ENCODE measurements at regions not wholly inside any gene's neighbourhood (a gene's known extent, or its start where the extent isn't known, plus 50 kb on each side); places are given as distances from the start of the nearest gene placed in this dataset.

GRCh38 chr9:713091-713490, 128.4 kb upstream of the DMRT1 start:
- H3K9me3 ChIP-seq = no peaks in the 10 kb centered on the region
- H3K27me3 ChIP-seq (ENCODE audit: low read depth) = no peaks in the 10 kb centered on the region
- no peak overlapping the region for H3K4me3 ChIP-seq
- H3K36me3 ChIP-seq = peaks cover 23% of the 10 kb centered on the region
- H3K4me1 ChIP-seq = peaks cover 43% of the 10 kb centered on the region
- ATAC-seq (peak; percentile 4 to 17), DNase-seq (no peak)
- no peak for TF ChIP-seq CTCF (IDR thresholded peaks at IDR 0.05)
- H3K27ac ChIP-seq = no peak overlapping the region
- intact Hi-C loops (cut with DNase I) = no loop called here

- H3K27ac ChIP-seq = no peak overlapping the region
- no peak for TF ChIP-seq CTCF (IDR thresholded peaks at IDR 0.05)
- intact Hi-C loops (cut with DNase I) = no loop called here
Measured at GRCh38 chr9:714675-715074, 126.8 kb upstream of the DMRT1 start.

GRCh38 chr9:715300-715699, 126.2 kb upstream of the DMRT1 start:
- intact Hi-C loops (cut with DNase I) = no loop called here
- Histone ChIP-seq H3K4me3 (no peak overlapping the region), H3K9me3 (no peaks in the 10 kb centered on the region), H3K27ac (no peak overlapping the region), H3K4me1 (peaks cover 36% of the 10 kb centered on the region), H3K27me3 (ENCODE audit: low read depth) (no peaks in the 10 kb centered on the region), H3K36me3 (peaks cover 23% of the 10 kb centered on the region)
- no peak for TF ChIP-seq CTCF (IDR thresholded peaks at IDR 0.05)
- DNase-seq (no peak), ATAC-seq (peak; percentile 48 to 51)

More at GRCh38 chr9:714675-715074, 126.8 kb upstream of the DMRT1 start:
- no peak for ATAC-seq
- peaks cover 23% of the 10 kb centered on the region for H3K36me3 ChIP-seq
- H3K4me3 ChIP-seq = no peak overlapping the region
- peaks cover 31% of the 10 kb centered on the region for H3K4me1 ChIP-seq
- no peak for DNase-seq
- H3K9me3 ChIP-seq = no peaks in the 10 kb centered on the region
- H3K27me3 ChIP-seq (ENCODE audit: low read depth) = no peaks in the 10 kb centered on the region

- Histone ChIP-seq H3K9me3 (no peaks in the 10 kb centered on the region), H3K4me1 (peaks cover 42% of the 10 kb centered on the region), H3K27me3 (ENCODE audit: low read depth) (no peaks in the 10 kb centered on the region), H3K27ac (no peak overlapping the region), H3K36me3 (peaks cover 20% of the 10 kb centered on the region), H3K4me3 (no peak overlapping the region)
- DNase-seq (no peak), ATAC-seq (peak; percentile 54 to 62)
- intact Hi-C loops (cut with DNase I) = no loop called here
- TF ChIP-seq CTCF (IDR thresholded peaks at IDR 0.05) = no peak
Measured at GRCh38 chr9:715743-716400, 125.6 kb upstream of the DMRT1 start.

GRCh38 chr9:717722-718121, 123.8 kb upstream of the DMRT1 start:
- no peak for TF ChIP-seq CTCF (IDR thresholded peaks at IDR 0.05)
- no peak for ATAC-seq
- H3K9me3 ChIP-seq = no peaks in the 10 kb centered on the region
- H3K4me3 ChIP-seq = no peak overlapping the region
- peaks cover 2% of the 10 kb centered on the region for H3K36me3 ChIP-seq
- no peak for DNase-seq
- intact Hi-C loops (cut with DNase I) = no loop called here
- no peaks in the 10 kb centered on the region for H3K27me3 ChIP-seq (ENCODE audit: low read depth)
- peaks cover 46% of the 10 kb centered on the region for H3K4me1 ChIP-seq
- no peak overlapping the region for H3K27ac ChIP-seq

Data from lower lobe of right lung (tissue), 2 donors.